Daoy (cell line): ENCODE measurements at regions not wholly inside any gene's neighbourhood (a gene's known extent, or its start where the extent isn't known, plus 50 kb on each side); places are given as distances from the start of the nearest gene placed in this dataset.
"Not testable (repeated sequence)": the region's sequence is repeated elsewhere in the genome, so short reads cannot be mapped to it uniquely, and the experiment has no call there.

Experiments used
- DNase-seq: peaks from one replicate; pipeline ENCODE4 v3.0.0-alpha.2; 2015; ENCODE audit warnings: low read depth

- DNase-seq: no peak
Observed at GRCh38 chr4:73348185-73348584, 55.9 kb upstream of the ALB start.

GRCh38 chr4:73347497-73347896 lies 56.6 kb upstream of the ALB start:
- no peak for DNase-seq

- no peak for DNase-seq
Observed at GRCh38 chr4:73345399-73345975, 58.6 kb upstream of the ALB start.

GRCh38 chr4:73344106-73344505 lies 60.0 kb upstream of the ALB start:
- no peak for DNase-seq

GRCh38 chr4:73343432-73343831 lies 60.7 kb upstream of the ALB start:
- no peak for DNase-seq

GRCh38 chr4:73341454-73341853 lies 62.6 kb upstream of the ALB start:
- peak; percentile 23 for DNase-seq

- DNase-seq: no peak
Observed at GRCh38 chr4:73340917-73341316, 63.2 kb upstream of the ALB start.

- DNase-seq: no peak
Observed at GRCh38 chr4:73335679-73336078, 68.4 kb upstream of the ALB start.

- DNase-seq: not testable (repeated sequence)
Observed at GRCh38 chr4:73332012-73332411, 72.1 kb upstream of the ALB start.

- DNase-seq: no peak
Observed at GRCh38 chr4:73329300-73329699, 70.7 kb upstream of the ANKRD17 start.

- not testable (repeated sequence) for DNase-seq
Observed at GRCh38 chr4:73325776-73326175, 67.2 kb upstream of the ANKRD17 start.

- DNase-seq: no peak
Observed at GRCh38 chr4:73317092-73317491, 58.5 kb upstream of the ANKRD17 start.

GRCh38 chr4:73315091-73315490 lies 56.5 kb upstream of the ANKRD17 start:
- DNase-seq: peak; percentile 6

- DNase-seq: no peak
Observed at GRCh38 chr4:73312967-73313366, 54.4 kb upstream of the ANKRD17 start.

GRCh38 chr4:73311428-73311827 lies 52.8 kb upstream of the ANKRD17 start:
- DNase-seq: no peak

- no peak for DNase-seq
Observed at GRCh38 chr4:73309211-73309610, 50.6 kb upstream of the ANKRD17 start.
